ENCODE measurements at regions not wholly inside any gene's neighbourhood (a gene's known extent, or its start where the extent isn't known, plus 50 kb on each side); places are given as distances from the start of the nearest gene placed in this dataset.

- TF ChIP-seq YY1 (IDR thresholded peaks at IDR 0.05; ENCODE audit: insufficient read depth, insufficient read length) (no peak), ZNF274 (IDR thresholded peaks at IDR 0.05; ENCODE audit: low read depth, low read length) (no peak)
These were observed 89.9 kb upstream of the CPEB2 start for GRCh38 chr4:14912426-14912825.

Data from NT2/D1 (cell line).